NB4 (cell line): ENCODE measurements at regions not wholly inside any gene's neighbourhood (a gene's known extent, or its start where the extent isn't known, plus 50 kb on each side); places are given as distances from the start of the nearest gene placed in this dataset.

ENCODE experiments used
- DNase-seq: peaks from one replicate; pipeline ENCODE4 v3.0.0; 2010; ENCODE audit warnings: low read depth
- H3K4me3 ChIP-seq: one replicate; pipeline ENCODE4 v1.5.1; 2011; ENCODE audit warnings: mild to moderate bottlenecking, low read depth, low read length, moderate library complexity
- CTCF ChIP-seq: IDR thresholded peaks from one replicate; pipeline ENCODE4 v1.5.1; 2012; ENCODE audit warnings: low read depth, low read length
- MYC ChIP-seq: IDR thresholded peaks from 2 replicates; pipeline ENCODE4 v1.6.1; 2011; ENCODE audit warnings: low read depth, low read length
- POLR2A ChIP-seq: IDR thresholded peaks from 2 replicates; pipeline ENCODE4 v1.6.1; 2011; ENCODE audit warnings: mild to moderate bottlenecking; ENCODE audit not compliant: insufficient read length; ENCODE audit errors: extremely low read depth
- TF ChIP-seq, protein P1 (sequence below): IDR thresholded peaks from 2 replicates; pipeline ENCODE4 v1.6.1; 2011; ENCODE audit warnings: low read depth, low read length

- DNase-seq: no peak
- TF ChIP-seq CTCF (no peak), MYC (no peak), POLR2A (no peak)
- TF ChIP-seq, protein P1, sequence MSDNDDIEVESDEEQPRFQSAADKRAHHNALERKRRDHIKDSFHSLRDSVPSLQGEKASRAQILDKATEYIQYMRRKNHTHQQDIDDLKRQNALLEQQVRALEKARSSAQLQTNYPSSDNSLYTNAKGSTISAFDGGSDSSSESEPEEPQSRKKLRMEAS: no peak
- H3K4me3 ChIP-seq: no peak overlapping the region
Measured at GRCh38 chrX:140389331-140389730, 115.5 kb downstream of the SOX3 start.

GRCh38 chrX:140362861-140363260 lies 142.0 kb downstream of the SOX3 start:
- H3K4me3 ChIP-seq: no peak overlapping the region
- no peak for DNase-seq
- TF ChIP-seq CTCF (no peak), MYC (no peak), POLR2A (no peak)
- TF ChIP-seq, protein P1: no peak

DNA sequence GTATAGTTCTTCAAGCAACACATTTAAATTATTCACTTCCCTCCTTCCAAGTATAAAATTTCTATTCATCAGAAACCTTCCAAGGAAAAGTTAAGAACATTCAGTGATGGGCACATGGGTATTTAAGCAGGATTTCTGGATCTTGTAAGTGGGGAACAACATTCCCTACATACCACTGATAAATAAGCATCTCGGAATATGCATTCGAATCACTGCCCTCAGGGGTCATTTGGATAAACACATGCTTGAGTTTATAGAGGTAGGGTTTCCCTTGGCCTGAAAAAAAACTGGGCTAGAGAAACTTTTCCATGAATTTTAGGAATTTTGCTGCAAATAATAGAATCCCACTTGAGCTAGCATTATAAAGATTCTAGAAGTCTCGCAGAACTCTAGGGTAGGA lies 143.9 kb downstream of the SOX3 start:
- no peak overlapping the region for H3K4me3 ChIP-seq
- TF ChIP-seq, protein P1: no peak
- TF ChIP-seq POLR2A (no peak), MYC (no peak), CTCF (no peak)
- no peak for DNase-seq

- no peak for DNase-seq
- no peak overlapping the region for H3K4me3 ChIP-seq
- TF ChIP-seq MYC (no peak), POLR2A (no peak), CTCF (no peak)
- TF ChIP-seq, protein P1: no peak
Measured at GRCh38 chrX:140360284-140360683, 144.6 kb downstream of the SOX3 start.

- no peak overlapping the region for H3K4me3 ChIP-seq
- no peak for DNase-seq
- no peak for TF ChIP-seq POLR2A
Measured at GRCh38 chrX:140355922-140356321, 148.9 kb downstream of the SOX3 start.

DNA sequence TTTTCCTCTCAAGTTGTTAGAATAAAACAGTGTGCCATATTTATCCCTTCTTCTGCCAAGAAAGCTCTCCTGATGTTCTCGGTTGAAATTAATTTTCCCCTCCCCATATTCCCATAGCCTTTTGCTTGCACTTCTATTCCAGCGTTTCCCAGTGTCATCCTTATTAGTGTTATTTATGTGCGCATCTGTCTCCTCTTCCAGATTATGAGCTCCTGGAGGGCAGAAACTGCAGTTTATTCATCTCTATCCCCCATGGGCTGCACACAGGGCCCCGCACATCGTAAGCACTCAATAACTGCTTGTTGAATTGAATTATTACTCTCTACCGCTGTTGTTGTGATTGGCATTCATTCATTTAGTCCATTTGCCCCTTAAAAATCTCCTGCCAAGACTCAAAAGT lies 149.4 kb downstream of the SOX3 start:
- DNase-seq: no peak
- no peak for TF ChIP-seq CTCF
- TF ChIP-seq, protein P1: no peak
- no peak overlapping the region for H3K4me3 ChIP-seq
